HEK293T (cell line): ENCODE measurements at regions not wholly inside any gene's neighbourhood (a gene's known extent, or its start where the extent isn't known, plus 50 kb on each side); places are given as distances from the start of the nearest gene placed in this dataset.

Source experiments
- ARNT ChIP-seq: fragments of 450-650 bp; IDR thresholded peaks from 2 replicates; pipeline ENCODE4 v1.6.1; 2017; ENCODE audit warnings: mild to moderate bottlenecking
- BHLHE40 ChIP-seq: fragments of 450-650 bp; IDR thresholded peaks from 2 replicates; pipeline ENCODE4 v1.6.1; 2016; ENCODE audit warnings: mild to moderate bottlenecking, moderate library complexity, borderline replicate concordance
- ELF4 ChIP-seq: fragments of 450-650 bp; IDR thresholded peaks from 2 replicates; pipeline ENCODE4 v1.6.1; 2017; ENCODE audit warnings: antibody characterized with exemption
- FOXA1 ChIP-seq: fragments of 450-650 bp; IDR thresholded peaks from 2 replicates; pipeline ENCODE4 v1.6.1; 2016; ENCODE audit warnings: mild to moderate bottlenecking
- FOXK2 ChIP-seq: fragments of 450-650 bp; IDR thresholded peaks from 2 replicates; pipeline ENCODE4 v1.6.1; 2016; ENCODE audit warnings: mild to moderate bottlenecking
- HDGF ChIP-seq: fragments of 450-650 bp; IDR thresholded peaks from 2 replicates; pipeline ENCODE4 v1.6.1; 2017; ENCODE audit warnings: antibody characterized with exemption, borderline replicate concordance
- SP1 ChIP-seq: fragments of 450-650 bp; IDR thresholded peaks from 2 replicates; pipeline ENCODE4 v1.6.1; 2017
- SUZ12 ChIP-seq: fragments of 450-650 bp; IDR thresholded peaks from 2 replicates; pipeline ENCODE4 v1.6.1; 2016; ENCODE audit warnings: mild to moderate bottlenecking

DNA sequence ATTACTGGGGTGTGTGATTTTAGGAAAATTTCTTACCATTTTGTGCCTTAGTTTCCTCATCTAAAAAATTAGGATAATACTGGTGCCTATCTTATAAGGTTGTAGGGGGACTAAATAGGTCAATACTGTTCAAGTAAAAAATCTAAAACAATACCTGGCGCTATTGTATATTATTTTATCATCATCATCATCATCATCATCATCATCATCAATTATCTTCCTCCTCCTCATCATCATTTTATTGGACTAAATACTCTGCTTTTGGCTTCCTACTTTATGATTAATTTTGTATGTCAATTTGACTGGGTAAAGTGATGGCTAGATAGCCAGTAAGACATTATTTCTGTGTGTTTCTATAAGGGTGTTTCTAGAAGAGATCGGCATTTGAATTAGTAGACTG, 435.5 kb downstream of the DHX35 start:
- TF ChIP-seq ELF4, result no peak
- no peak for TF ChIP-seq FOXK2
- TF ChIP-seq SUZ12, result no peak
- no peak for TF ChIP-seq HDGF
- TF ChIP-seq SP1, result no peak
- no peak for TF ChIP-seq FOXA1
- TF ChIP-seq BHLHE40, result no peak
- TF ChIP-seq ARNT, result no peak
